ENCODE measurements at regions not wholly inside any gene's neighbourhood (a gene's known extent, or its start where the extent isn't known, plus 50 kb on each side); places are given as distances from the start of the nearest gene placed in this dataset.

- no peak for TF ChIP-seq AR (CRISPR knock-in tag; IDR thresholded peaks at IDR 0.05)
- TF ChIP-seq STAT6 (CRISPR knock-in tag; conservative IDR thresholded peaks at IDR 0.05; ENCODE audit: low read depth): no peak
- no peak for TF ChIP-seq ZBTB43 (CRISPR knock-in tag; IDR thresholded peaks at IDR 0.05)
- TF ChIP-seq MAX (CRISPR knock-in tag; IDR thresholded peaks at IDR 0.05): no peak
- TF ChIP-seq RORB (CRISPR knock-in tag; IDR thresholded peaks at IDR 0.05): no peak
Observed at GRCh38 chr10:61197057-61197456, 253.1 kb upstream of the RHOBTB1 start (continued).

- Mint-ChIP-seq H3K4me3 (no peak overlapping the region), H3K9me3 (peaks cover 35% of the 10 kb centered on the region), H3K4me1 (peaks cover 4% of the 10 kb centered on the region), H3K27me3 (ENCODE audit: low read depth) (no peaks in the 10 kb centered on the region), H3K36me3 (peaks cover 12% of the 10 kb centered on the region), H3K27ac (no peak overlapping the region)
- POLR2A ChIA-PET: no interaction called here
- ATAC-seq (no peak), DNase-seq (ENCODE audit: low spot score) (no peak)
- CTCF ChIA-PET: no interaction called here
- TF ChIP-seq PRDM15 (CRISPR knock-in tag; IDR thresholded peaks at IDR 0.05): no peak
- no peak for TF ChIP-seq ZNF425 (CRISPR knock-in tag; conservative IDR thresholded peaks at IDR 0.05)
- no peak for TF ChIP-seq JUN (CRISPR knock-in tag; IDR thresholded peaks at IDR 0.05)
- no peak for TF ChIP-seq MLX (CRISPR knock-in tag; IDR thresholded peaks at IDR 0.05)
- TF ChIP-seq TCF7 (CRISPR knock-in tag; IDR thresholded peaks at IDR 0.05; ENCODE audit: low read depth): no peak
- TF ChIP-seq ATF6 (CRISPR knock-in tag; IDR thresholded peaks at IDR 0.05): no peak
- TF ChIP-seq HMGXB4 (CRISPR knock-in tag; IDR thresholded peaks at IDR 0.05): no peak
- TF ChIP-seq AFF4 (CRISPR knock-in tag; IDR thresholded peaks at IDR 0.05; ENCODE audit: borderline replicate concordance): no peak
Observed at GRCh38 chr10:61195211-61195610, 251.2 kb upstream of the RHOBTB1 start.
